GM23338 (cell line): ENCODE measurements at regions not wholly inside any gene's neighbourhood (a gene's known extent, or its start where the extent isn't known, plus 50 kb on each side); places are given as distances from the start of the nearest gene placed in this dataset.

Experiments used
- ATAC-seq: fragments of 200-7000 bp; cut with Tn5 transposase; 3 replicates; pipeline ENCODE4 v1.9.1; 2020
- DNase-seq: peaks from one replicate; pipeline ENCODE4 v3.0.0-alpha.2; 2015; ENCODE audit warnings: low spot score
- H2AFZ ChIP-seq: fragments of 200-600 bp; sonication (generic); 2 replicates; pipeline ENCODE4 v1.8.0; 2016; ENCODE audit warnings: antibody characterized with exemption, mild to moderate bottlenecking, moderate library complexity
- H3F3A ChIP-seq: fragments of 200-600 bp; sonication (generic); replicated peaks from 2 replicates; pipeline ENCODE4 v1.8.0; 2017; ENCODE audit warnings: antibody characterized with exemption, mixed run types, low read depth
- H3K27ac ChIP-seq: fragments of 200-600 bp; sonication (generic); 2 replicates; pipeline ENCODE4 v1.6.1; 2016; ENCODE audit warnings: low read depth
- H3K27me3 ChIP-seq: fragments of 200-600 bp; sonication (generic); 2 replicates; pipeline ENCODE4 v1.8.0; 2016; ENCODE audit warnings: mild to moderate bottlenecking, mixed run types, moderate library complexity; ENCODE audit not compliant: insufficient read depth
- H3K36me3 ChIP-seq: fragments of 200-600 bp; sonication (generic); 2 replicates; pipeline ENCODE4 v1.8.0; 2016; ENCODE audit warnings: mild to moderate bottlenecking; ENCODE audit not compliant: insufficient read depth
- H3K4me1 ChIP-seq: fragments of 200-600 bp; sonication (generic); 2 replicates; pipeline ENCODE4 v1.8.0; 2016; ENCODE audit warnings: mild to moderate bottlenecking, moderate library complexity; ENCODE audit not compliant: insufficient read depth
- H3K4me2 ChIP-seq: fragments of 200-600 bp; sonication (generic); 2 replicates; pipeline ENCODE4 v1.7.1; 2017; ENCODE audit warnings: mixed run types
- H3K4me3 ChIP-seq: fragments of 200-600 bp; sonication (generic); 2 replicates; pipeline ENCODE4 v1.6.1; 2016; ENCODE audit warnings: mixed run types
- H3K79me2 ChIP-seq: fragments of 200-600 bp; sonication (generic); replicated peaks from 2 replicates; pipeline ENCODE4 v1.8.0; 2017; ENCODE audit warnings: mild to moderate bottlenecking; ENCODE audit not compliant: insufficient read depth
- H3K9me2 ChIP-seq: fragments of 200-600 bp; sonication (generic); 2 replicates; pipeline ENCODE4 v1.8.0; 2017; ENCODE audit not compliant: insufficient read depth
- H4K20me1 ChIP-seq: fragments of 200-600 bp; sonication (generic); replicated peaks from 2 replicates; pipeline ENCODE4 v1.8.0; 2017; ENCODE audit warnings: mild to moderate bottlenecking; ENCODE audit not compliant: insufficient read depth
- H3K27ac Mint-ChIP-seq: 2 replicates; pipeline ENCODE4 v1.8.0; 2020; ENCODE audit warnings: inconsistent platforms, mild to moderate bottlenecking, moderate library complexity, mixed read lengths
- H3K27me3 Mint-ChIP-seq: 3 replicates; pipeline ENCODE4 v1.8.0; 2022; ENCODE audit warnings: low read depth, mild to moderate bottlenecking, moderate library complexity, mixed read lengths, inconsistent platforms; ENCODE audit not compliant: insufficient read depth, poor library complexity
- H3K36me3 Mint-ChIP-seq: 3 replicates; pipeline ENCODE4 v1.8.0; 2021; ENCODE audit warnings: low read depth, mild to moderate bottlenecking, inconsistent platforms, moderate library complexity, mixed read lengths
- H3K4me1 Mint-ChIP-seq: 3 replicates; pipeline ENCODE4 v1.8.0; 2020; ENCODE audit warnings: mild to moderate bottlenecking, inconsistent platforms, mixed read lengths
- H3K4me3 Mint-ChIP-seq: 3 replicates; pipeline ENCODE4 v1.8.0; 2021; ENCODE audit warnings: moderate library complexity, mild to moderate bottlenecking, inconsistent platforms, mixed read lengths
- H3K9me3 Mint-ChIP-seq: 3 replicates; pipeline ENCODE4 v1.8.0; 2020; ENCODE audit warnings: moderate library complexity, mild to moderate bottlenecking, inconsistent platforms, mixed read lengths
- CREB1 ChIP-seq: fragments of 250-450 bp; sonication (Bioruptor Pico); IDR thresholded peaks from 2 replicates; pipeline ENCODE4 v1.5.0; 2020; ENCODE audit warnings: low read depth, mild to moderate bottlenecking, moderate library complexity
- EZH2 ChIP-seq: fragments of 200-600 bp; sonication (generic); IDR thresholded peaks from one replicate; pipeline ENCODE4 v1.8.0; 2017; ENCODE audit warnings: antibody characterized with exemption, mild to moderate bottlenecking, low read depth; ENCODE audit not compliant: unreplicated experiment
- EZH2phosphoT487 ChIP-seq: fragments of 200-600 bp; sonication (generic); IDR thresholded peaks from one replicate; pipeline ENCODE4 v1.8.1; 2018; ENCODE audit warnings: antibody characterized with exemption; ENCODE audit not compliant: unreplicated experiment
- JUNB ChIP-seq: IDR thresholded peaks from one replicate; pipeline ENCODE4 v1.6.1; 2016; ENCODE audit warnings: antibody characterized with exemption; ENCODE audit not compliant: unreplicated experiment
- NANOG ChIP-seq: IDR thresholded peaks from 2 replicates; pipeline ENCODE4 v1.6.1; 2016; ENCODE audit warnings: antibody characterized with exemption, borderline replicate concordance
- POLR2AphosphoS5 ChIP-seq: IDR thresholded peaks from 2 replicates; pipeline ENCODE4 v1.6.1; 2016; ENCODE audit warnings: antibody characterized with exemption, low read depth
- STAT1 ChIP-seq: IDR thresholded peaks from one replicate; pipeline ENCODE4 v1.6.1; 2016; ENCODE audit warnings: antibody characterized with exemption; ENCODE audit not compliant: unreplicated experiment
- ZNF114 ChIP-seq: fragments of 250-450 bp; sonication (Bioruptor Pico); IDR thresholded peaks from 2 replicates; pipeline ENCODE4 v1.5.0; 2020; ENCODE audit warnings: mild to moderate bottlenecking, moderate library complexity
- ZNF331 ChIP-seq: fragments of 250-450 bp; sonication (Bioruptor Pico); IDR thresholded peaks from 2 replicates; pipeline ENCODE4 v1.5.0; 2020; ENCODE audit warnings: low read depth, mild to moderate bottlenecking, moderate library complexity
- TF ChIP-seq, protein P1 (sequence below): IDR thresholded peaks from 2 replicates; pipeline ENCODE4 v1.6.1; 2016; ENCODE audit warnings: antibody characterized with exemption
- TF ChIP-seq, protein P2 (sequence below), 2 experiments: fragments of 200-600 bp in 1 of 2; sonication (generic) in 1 of 2; conservative IDR thresholded peaks; 2 replicates each; pipeline versions ENCODE4 v1.5.1 to v1.6.1; 2016 to 2017; ENCODE audit warnings: antibody characterized with exemption in 2 of 2, low read depth in 2 of 2, mild to moderate bottlenecking in 2 of 2, moderate library complexity in 1 of 2
- TF ChIP-seq, protein P3 (sequence below): IDR thresholded peaks from one replicate; pipeline ENCODE4 v1.6.1; 2018; ENCODE audit warnings: antibody characterized with exemption; ENCODE audit not compliant: unreplicated experiment
- TF ChIP-seq, protein P4 (sequence below): fragments of 250-450 bp; sonication (Bioruptor Pico); IDR thresholded peaks from 2 replicates; pipeline ENCODE4 v1.5.0; 2020; ENCODE audit warnings: mild to moderate bottlenecking, moderate library complexity

DNA sequence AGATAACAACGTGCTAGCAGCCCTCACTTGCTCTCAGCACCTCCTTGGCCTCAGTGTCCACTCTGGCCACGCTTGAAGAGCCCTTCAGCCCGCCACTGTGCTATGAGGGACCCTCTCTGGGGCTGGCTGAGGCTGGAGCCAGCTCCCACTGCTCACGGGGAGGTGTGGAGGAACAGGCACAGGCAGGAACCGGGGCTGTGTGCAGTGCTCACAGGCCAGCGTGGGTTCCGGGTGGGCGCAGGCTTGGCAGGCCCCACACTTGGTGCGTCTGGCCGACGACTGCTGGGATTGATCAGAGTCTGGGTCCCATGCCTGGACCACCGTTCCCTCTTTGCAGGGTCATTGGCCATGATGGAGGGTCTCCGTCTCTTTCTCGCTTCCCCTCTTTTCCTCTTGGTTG is 194.3 kb upstream of the GRAMD2B start:
- no peak overlapping the region for H3K27ac ChIP-seq
- 0 out of 2 replicates have a peak, but pooled peaks cover 3% of the 10 kb centered on the region for H3K9me2 ChIP-seq
- TF ChIP-seq STAT1 (no peak), NANOG (no peak), ZNF114 (no peak), EZH2phosphoT487 (no peak), CREB1 (CRISPR knock-in tag) (no peak), POLR2AphosphoS5 (no peak), JUNB (no peak), EZH2 (no peak), ZNF331 (CRISPR knock-in tag) (no peak)
- TF ChIP-seq, protein P1, sequence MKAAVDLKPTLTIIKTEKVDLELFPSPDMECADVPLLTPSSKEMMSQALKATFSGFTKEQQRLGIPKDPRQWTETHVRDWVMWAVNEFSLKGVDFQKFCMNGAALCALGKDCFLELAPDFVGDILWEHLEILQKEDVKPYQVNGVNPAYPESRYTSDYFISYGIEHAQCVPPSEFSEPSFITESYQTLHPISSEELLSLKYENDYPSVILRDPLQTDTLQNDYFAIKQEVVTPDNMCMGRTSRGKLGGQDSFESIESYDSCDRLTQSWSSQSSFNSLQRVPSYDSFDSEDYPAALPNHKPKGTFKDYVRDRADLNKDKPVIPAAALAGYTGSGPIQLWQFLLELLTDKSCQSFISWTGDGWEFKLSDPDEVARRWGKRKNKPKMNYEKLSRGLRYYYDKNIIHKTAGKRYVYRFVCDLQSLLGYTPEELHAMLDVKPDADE = no peak
- TF ChIP-seq, protein P2, sequence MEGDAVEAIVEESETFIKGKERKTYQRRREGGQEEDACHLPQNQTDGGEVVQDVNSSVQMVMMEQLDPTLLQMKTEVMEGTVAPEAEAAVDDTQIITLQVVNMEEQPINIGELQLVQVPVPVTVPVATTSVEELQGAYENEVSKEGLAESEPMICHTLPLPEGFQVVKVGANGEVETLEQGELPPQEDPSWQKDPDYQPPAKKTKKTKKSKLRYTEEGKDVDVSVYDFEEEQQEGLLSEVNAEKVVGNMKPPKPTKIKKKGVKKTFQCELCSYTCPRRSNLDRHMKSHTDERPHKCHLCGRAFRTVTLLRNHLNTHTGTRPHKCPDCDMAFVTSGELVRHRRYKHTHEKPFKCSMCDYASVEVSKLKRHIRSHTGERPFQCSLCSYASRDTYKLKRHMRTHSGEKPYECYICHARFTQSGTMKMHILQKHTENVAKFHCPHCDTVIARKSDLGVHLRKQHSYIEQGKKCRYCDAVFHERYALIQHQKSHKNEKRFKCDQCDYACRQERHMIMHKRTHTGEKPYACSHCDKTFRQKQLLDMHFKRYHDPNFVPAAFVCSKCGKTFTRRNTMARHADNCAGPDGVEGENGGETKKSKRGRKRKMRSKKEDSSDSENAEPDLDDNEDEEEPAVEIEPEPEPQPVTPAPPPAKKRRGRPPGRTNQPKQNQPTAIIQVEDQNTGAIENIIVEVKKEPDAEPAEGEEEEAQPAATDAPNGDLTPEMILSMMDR (conservative IDR thresholded peaks at IDR 0.05; ENCODE audit: low read depth in 2 of 2) = no peak
- TF ChIP-seq, protein P3, sequence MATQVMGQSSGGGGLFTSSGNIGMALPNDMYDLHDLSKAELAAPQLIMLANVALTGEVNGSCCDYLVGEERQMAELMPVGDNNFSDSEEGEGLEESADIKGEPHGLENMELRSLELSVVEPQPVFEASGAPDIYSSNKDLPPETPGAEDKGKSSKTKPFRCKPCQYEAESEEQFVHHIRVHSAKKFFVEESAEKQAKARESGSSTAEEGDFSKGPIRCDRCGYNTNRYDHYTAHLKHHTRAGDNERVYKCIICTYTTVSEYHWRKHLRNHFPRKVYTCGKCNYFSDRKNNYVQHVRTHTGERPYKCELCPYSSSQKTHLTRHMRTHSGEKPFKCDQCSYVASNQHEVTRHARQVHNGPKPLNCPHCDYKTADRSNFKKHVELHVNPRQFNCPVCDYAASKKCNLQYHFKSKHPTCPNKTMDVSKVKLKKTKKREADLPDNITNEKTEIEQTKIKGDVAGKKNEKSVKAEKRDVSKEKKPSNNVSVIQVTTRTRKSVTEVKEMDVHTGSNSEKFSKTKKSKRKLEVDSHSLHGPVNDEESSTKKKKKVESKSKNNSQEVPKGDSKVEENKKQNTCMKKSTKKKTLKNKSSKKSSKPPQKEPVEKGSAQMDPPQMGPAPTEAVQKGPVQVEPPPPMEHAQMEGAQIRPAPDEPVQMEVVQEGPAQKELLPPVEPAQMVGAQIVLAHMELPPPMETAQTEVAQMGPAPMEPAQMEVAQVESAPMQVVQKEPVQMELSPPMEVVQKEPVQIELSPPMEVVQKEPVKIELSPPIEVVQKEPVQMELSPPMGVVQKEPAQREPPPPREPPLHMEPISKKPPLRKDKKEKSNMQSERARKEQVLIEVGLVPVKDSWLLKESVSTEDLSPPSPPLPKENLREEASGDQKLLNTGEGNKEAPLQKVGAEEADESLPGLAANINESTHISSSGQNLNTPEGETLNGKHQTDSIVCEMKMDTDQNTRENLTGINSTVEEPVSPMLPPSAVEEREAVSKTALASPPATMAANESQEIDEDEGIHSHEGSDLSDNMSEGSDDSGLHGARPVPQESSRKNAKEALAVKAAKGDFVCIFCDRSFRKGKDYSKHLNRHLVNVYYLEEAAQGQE = no peak
- TF ChIP-seq, protein P4, sequence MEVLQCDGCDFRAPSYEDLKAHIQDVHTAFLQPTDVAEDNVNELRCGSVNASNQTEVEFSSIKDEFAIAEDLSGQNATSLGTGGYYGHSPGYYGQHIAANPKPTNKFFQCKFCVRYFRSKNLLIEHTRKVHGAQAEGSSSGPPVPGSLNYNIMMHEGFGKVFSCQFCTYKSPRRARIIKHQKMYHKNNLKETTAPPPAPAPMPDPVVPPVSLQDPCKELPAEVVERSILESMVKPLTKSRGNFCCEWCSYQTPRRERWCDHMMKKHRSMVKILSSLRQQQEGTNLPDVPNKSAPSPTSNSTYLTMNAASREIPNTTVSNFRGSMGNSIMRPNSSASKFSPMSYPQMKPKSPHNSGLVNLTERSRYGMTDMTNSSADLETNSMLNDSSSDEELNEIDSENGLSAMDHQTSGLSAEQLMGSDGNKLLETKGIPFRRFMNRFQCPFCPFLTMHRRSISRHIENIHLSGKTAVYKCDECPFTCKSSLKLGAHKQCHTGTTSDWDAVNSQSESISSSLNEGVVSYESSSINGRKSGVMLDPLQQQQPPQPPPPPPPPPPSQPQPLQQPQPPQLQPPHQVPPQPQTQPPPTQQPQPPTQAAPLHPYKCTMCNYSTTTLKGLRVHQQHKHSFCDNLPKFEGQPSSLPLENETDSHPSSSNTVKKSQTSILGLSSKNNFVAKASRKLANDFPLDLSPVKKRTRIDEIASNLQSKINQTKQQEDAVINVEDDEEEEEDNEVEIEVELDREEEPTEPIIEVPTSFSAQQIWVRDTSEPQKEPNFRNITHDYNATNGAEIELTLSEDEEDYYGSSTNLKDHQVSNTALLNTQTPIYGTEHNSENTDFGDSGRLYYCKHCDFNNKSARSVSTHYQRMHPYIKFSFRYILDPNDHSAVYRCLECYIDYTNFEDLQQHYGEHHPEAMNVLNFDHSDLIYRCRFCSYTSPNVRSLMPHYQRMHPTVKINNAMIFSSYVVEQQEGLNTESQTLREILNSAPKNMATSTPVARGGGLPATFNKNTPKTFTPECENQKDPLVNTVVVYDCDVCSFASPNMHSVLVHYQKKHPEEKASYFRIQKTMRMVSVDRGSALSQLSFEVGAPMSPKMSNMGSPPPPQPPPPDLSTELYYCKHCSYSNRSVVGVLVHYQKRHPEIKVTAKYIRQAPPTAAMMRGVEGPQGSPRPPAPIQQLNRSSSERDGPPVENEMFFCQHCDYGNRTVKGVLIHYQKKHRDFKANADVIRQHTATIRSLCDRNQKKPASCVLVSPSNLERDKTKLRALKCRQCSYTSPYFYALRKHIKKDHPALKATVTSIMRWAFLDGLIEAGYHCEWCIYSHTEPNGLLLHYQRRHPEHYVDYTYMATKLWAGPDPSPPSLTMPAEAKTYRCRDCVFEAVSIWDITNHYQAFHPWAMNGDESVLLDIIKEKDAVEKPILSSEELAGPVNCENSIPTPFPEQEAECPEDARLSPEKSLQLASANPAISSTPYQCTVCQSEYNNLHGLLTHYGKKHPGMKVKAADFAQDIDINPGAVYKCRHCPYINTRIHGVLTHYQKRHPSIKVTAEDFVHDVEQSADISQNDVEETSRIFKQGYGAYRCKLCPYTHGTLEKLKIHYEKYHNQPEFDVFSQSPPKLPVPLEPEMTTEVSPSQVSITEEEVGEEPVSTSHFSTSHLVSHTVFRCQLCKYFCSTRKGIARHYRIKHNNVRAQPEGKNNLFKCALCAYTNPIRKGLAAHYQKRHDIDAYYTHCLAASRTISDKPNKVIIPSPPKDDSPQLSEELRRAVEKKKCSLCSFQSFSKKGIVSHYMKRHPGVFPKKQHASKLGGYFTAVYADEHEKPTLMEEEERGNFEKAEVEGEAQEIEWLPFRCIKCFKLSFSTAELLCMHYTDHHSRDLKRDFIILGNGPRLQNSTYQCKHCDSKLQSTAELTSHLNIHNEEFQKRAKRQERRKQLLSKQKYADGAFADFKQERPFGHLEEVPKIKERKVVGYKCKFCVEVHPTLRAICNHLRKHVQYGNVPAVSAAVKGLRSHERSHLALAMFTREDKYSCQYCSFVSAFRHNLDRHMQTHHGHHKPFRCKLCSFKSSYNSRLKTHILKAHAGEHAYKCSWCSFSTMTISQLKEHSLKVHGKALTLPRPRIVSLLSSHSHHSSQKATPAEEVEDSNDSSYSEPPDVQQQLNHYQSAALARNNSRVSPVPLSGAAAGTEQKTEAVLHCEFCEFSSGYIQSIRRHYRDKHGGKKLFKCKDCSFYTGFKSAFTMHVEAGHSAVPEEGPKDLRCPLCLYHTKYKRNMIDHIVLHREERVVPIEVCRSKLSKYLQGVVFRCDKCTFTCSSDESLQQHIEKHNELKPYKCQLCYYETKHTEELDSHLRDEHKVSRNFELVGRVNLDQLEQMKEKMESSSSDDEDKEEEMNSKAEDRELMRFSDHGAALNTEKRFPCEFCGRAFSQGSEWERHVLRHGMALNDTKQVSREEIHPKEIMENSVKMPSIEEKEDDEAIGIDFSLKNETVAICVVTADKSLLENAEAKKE = no peak
- no peaks in the 10 kb centered on the region for H4K20me1 ChIP-seq
- no peak overlapping the region for H3K27ac Mint-ChIP-seq
- H3K79me2 ChIP-seq = no peaks in the 10 kb centered on the region
- H3F3A ChIP-seq = no peaks in the 10 kb centered on the region
- no peaks in the 10 kb centered on the region for H3K27me3 ChIP-seq
- H3K4me3 ChIP-seq = no peak overlapping the region
- H3K9me3 Mint-ChIP-seq = peaks cover 36% of the 10 kb centered on the region
- peaks cover 6% of the 10 kb centered on the region for H3K4me1 Mint-ChIP-seq
- peaks cover 21% of the 10 kb centered on the region for H3K36me3 Mint-ChIP-seq
- ATAC-seq (no peak), DNase-seq (no peak)
- no peaks in the 10 kb centered on the region for H3K36me3 ChIP-seq
- no peak overlapping the region for H3K4me2 ChIP-seq
- no peak overlapping the region for H2AFZ ChIP-seq
- no peak overlapping the region for H3K4me3 Mint-ChIP-seq
- H3K27me3 Mint-ChIP-seq = no peaks in the 10 kb centered on the region
- H3K4me1 ChIP-seq = no peaks in the 10 kb centered on the region
